Osteoblast (primary cell): ENCODE measurements at regions not wholly inside any gene's neighbourhood (a gene's known extent, or its start where the extent isn't known, plus 50 kb on each side); places are given as distances from the start of the nearest gene placed in this dataset.

Experiments
- DNase-seq: peaks from one replicate; pipeline ENCODE4 v3.0.0; 2011; ENCODE audit warnings: low spot score, mixed read lengths; ENCODE audit not compliant: insufficient read length; ENCODE audit errors: missing footprints
- H2AFZ ChIP-seq: 2 replicates; pipeline ENCODE4 v1.6.0; 2011; ENCODE audit warnings: mild to moderate bottlenecking, low read length
- H3K27ac ChIP-seq: 2 replicates; pipeline ENCODE4 v1.5.1; 2011; ENCODE audit warnings: mild to moderate bottlenecking, low read depth, low read length, moderate library complexity
- H3K27me3 ChIP-seq: 2 replicates; pipeline ENCODE4 v1.6.0; 2012; ENCODE audit warnings: mild to moderate bottlenecking, control low read depth, inconsistent platforms, low read length, moderate library complexity; ENCODE audit not compliant: insufficient read depth
- H3K36me3 ChIP-seq: 2 replicates; pipeline ENCODE4 v1.5.1; 2011; ENCODE audit warnings: mild to moderate bottlenecking, low read length, control low read depth, moderate library complexity; ENCODE audit not compliant: insufficient read depth
- H3K4me1 ChIP-seq: 2 replicates; pipeline ENCODE4 v1.5.1; 2011; ENCODE audit warnings: mild to moderate bottlenecking, low read length, control low read depth, moderate library complexity; ENCODE audit not compliant: insufficient read depth
- H3K4me2 ChIP-seq: 2 replicates; pipeline ENCODE4 v1.6.0; 2011; ENCODE audit warnings: mild to moderate bottlenecking, low read length; ENCODE audit not compliant: insufficient read depth
- H3K4me3 ChIP-seq: fragments of 200-600 bp; sonication (generic); 3 replicates; pipeline ENCODE4 v1.5.1; 2012; ENCODE audit warnings: mild to moderate bottlenecking, low read length, inconsistent platforms; ENCODE audit not compliant: insufficient read depth
- H3K79me2 ChIP-seq: 2 replicates; pipeline ENCODE4 v1.6.0; 2012; ENCODE audit warnings: mild to moderate bottlenecking, low read length, control low read depth, inconsistent platforms; ENCODE audit not compliant: insufficient read depth
- H3K9me3 ChIP-seq: 2 replicates; pipeline ENCODE4 v1.5.1; 2011; ENCODE audit warnings: low read depth, low read length, control low read depth
- H4K20me1 ChIP-seq: 2 replicates; pipeline ENCODE4 v1.6.0; 2012; ENCODE audit warnings: mild to moderate bottlenecking, low read length, control low read depth; ENCODE audit not compliant: insufficient read depth
- TF ChIP-seq, protein P1 (sequence below): IDR thresholded peaks from 2 replicates; pipeline ENCODE4 v1.5.1; 2011; ENCODE audit warnings: mild to moderate bottlenecking, low read depth, low read length, moderate library complexity; ENCODE audit errors: extremely low read depth

DNA sequence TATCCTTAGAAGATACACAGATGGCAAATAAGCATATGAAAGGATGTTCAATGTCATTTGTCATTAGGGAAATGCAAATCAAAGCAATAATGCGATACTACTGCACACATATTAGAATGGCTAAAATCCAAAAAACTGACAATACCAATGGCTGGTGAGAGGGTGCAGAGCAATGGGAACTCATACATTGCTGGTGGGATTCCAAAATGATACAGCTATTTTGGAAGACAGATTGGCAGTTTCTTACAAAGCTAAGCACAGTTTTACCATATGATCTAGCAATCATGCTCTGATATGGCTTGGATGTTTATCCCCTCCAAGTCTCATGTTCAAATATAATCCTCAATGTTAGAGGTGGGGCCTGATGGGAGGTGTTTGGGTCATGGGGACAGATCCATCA is 122.6 kb downstream of the KCTD15 start:
- Histone ChIP-seq H3K9me3 (no peaks in the 10 kb centered on the region), H3K4me3 (no peak overlapping the region), H3K4me2 (no peak overlapping the region), H3K27me3 (no peaks in the 10 kb centered on the region), H3K27ac (no peak overlapping the region), H3K36me3 (no peaks in the 10 kb centered on the region), H2AFZ (no peak overlapping the region), H3K4me1 (no peaks in the 10 kb centered on the region), H4K20me1 (no peaks in the 10 kb centered on the region), H3K79me2 (no peaks in the 10 kb centered on the region)
- TF ChIP-seq, protein P1, sequence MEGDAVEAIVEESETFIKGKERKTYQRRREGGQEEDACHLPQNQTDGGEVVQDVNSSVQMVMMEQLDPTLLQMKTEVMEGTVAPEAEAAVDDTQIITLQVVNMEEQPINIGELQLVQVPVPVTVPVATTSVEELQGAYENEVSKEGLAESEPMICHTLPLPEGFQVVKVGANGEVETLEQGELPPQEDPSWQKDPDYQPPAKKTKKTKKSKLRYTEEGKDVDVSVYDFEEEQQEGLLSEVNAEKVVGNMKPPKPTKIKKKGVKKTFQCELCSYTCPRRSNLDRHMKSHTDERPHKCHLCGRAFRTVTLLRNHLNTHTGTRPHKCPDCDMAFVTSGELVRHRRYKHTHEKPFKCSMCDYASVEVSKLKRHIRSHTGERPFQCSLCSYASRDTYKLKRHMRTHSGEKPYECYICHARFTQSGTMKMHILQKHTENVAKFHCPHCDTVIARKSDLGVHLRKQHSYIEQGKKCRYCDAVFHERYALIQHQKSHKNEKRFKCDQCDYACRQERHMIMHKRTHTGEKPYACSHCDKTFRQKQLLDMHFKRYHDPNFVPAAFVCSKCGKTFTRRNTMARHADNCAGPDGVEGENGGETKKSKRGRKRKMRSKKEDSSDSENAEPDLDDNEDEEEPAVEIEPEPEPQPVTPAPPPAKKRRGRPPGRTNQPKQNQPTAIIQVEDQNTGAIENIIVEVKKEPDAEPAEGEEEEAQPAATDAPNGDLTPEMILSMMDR: no peak
- no peak for DNase-seq

DNA sequence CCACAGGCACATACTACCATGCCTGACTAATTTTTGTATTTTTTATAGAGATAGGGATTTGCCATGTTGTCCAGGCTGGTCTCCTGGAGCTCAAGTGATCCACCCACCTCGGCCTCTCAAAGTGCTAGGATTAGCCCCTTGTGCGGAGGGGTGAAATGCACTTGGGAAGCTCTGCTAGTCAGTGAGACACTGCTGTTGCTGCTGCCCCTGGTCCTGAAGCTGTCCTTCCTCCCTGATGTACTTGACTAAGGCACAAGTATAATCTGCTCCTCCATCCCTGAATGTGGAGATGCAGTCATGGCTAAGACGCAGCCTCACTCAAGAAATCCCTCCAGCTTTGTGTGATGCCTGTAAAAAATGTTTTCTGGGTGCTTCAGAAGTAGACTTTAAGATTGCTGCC is 124.5 kb downstream of the KCTD15 start:
- Histone ChIP-seq H3K36me3 (no peaks in the 10 kb centered on the region), H3K4me3 (no peak overlapping the region), H3K4me1 (no peaks in the 10 kb centered on the region), H4K20me1 (no peaks in the 10 kb centered on the region), H3K27me3 (no peaks in the 10 kb centered on the region), H3K9me3 (no peaks in the 10 kb centered on the region), H3K27ac (no peak overlapping the region), H3K4me2 (no peak overlapping the region), H3K79me2 (no peaks in the 10 kb centered on the region), H2AFZ (no peak overlapping the region)
- TF ChIP-seq, protein P1: no peak
- no peak for DNase-seq

DNA sequence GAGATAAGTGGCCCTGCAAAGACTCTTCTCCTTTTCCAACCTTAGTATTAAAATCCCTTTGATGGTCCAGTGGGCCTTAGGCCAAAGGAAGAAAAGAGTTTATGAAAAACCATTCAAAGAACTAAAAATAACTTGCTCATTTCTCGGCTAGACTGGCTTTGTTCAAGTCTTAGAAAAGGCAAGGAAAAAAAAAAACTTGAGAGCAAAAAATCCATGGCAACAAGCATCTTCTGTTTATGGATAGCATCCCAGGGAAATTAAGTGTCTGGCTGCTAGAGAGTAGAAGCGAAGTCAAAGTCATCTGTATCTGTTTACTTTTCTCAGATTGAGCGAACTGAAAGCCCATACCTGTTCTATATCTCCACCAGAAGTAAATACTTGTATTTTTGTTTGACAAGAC is 129.6 kb downstream of the KCTD15 start:
- Histone ChIP-seq H4K20me1 (no peaks in the 10 kb centered on the region), H3K27ac (no peak overlapping the region), H3K4me3 (no peak overlapping the region), H3K4me2 (no peak overlapping the region), H3K27me3 (no peaks in the 10 kb centered on the region), H3K4me1 (no peaks in the 10 kb centered on the region), H2AFZ (no peak overlapping the region), H3K79me2 (no peaks in the 10 kb centered on the region), H3K36me3 (no peaks in the 10 kb centered on the region), H3K9me3 (no peaks in the 10 kb centered on the region)
- TF ChIP-seq, protein P1: no peak
- DNase-seq: no peak

DNA sequence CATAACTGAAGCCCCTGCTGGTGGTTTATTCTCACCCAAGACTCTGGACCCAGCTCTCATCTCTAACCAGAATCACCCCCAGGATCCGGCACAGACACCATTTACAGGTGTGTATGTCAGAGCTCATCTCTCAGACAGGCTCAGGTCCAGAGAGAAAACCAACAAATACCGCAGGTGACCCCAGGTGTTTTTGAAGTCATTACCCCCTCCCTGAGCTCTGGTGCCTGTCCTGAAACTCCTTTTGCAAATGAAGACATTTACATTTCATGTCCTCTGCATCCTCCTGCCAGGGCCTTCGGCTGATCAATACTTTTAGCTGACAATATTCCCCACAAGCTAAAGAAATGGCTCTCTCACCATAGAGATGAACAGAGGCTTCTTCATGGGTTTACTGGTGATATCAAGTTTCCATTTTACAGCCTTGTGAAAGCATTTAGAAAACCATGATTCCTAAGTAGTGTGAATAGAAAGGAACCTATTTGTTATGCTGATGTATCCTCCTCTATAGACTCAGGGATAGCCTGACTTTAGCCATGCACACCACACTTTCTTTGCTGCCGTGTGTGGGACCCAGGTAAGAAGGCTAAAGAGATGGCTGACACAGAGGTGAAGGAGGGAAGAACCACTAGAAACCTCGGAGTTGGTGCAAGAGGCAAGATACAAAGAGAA is 131.3 kb downstream of the KCTD15 start:
- no peak for DNase-seq
- Histone ChIP-seq H3K36me3 (no peaks in the 10 kb centered on the region), H2AFZ (no peak overlapping the region), H3K9me3 (no peaks in the 10 kb centered on the region), H4K20me1 (no peaks in the 10 kb centered on the region), H3K27ac (no peak overlapping the region), H3K4me3 (no peak overlapping the region), H3K27me3 (no peaks in the 10 kb centered on the region), H3K4me1 (no peaks in the 10 kb centered on the region), H3K79me2 (no peaks in the 10 kb centered on the region), H3K4me2 (no peak overlapping the region)
- TF ChIP-seq, protein P1: no peak
